ENCODE measurements at regions not wholly inside any gene's neighbourhood (a gene's known extent, or its start where the extent isn't known, plus 50 kb on each side); places are given as distances from the start of the nearest gene placed in this dataset.
A peak's percentile ranks its signal among the peaks of the same experiment; 100 is the strongest.
"Not testable (repeated sequence)": the region's sequence is repeated elsewhere in the genome, so short reads cannot be mapped to it uniquely, and the experiment has no call there.

GRCh38 chr9:64920147-64920546 is 364.9 kb downstream of the FOXD4L5 start:
- H3K4me1 ChIP-seq; H3K4me3 ChIP-seq; ATAC-seq; H3K9me3 ChIP-seq; FAIRE-seq; H3K36me3 ChIP-seq; H3K27me3 ChIP-seq; intact Hi-C loops (cut with DNase I); H3K27ac ChIP-seq; DNase-seq: not testable (repeated sequence)
- 51 to 55% methylated on average over 4 of the region's 4 CpGs for WGBS, 2 donors

GRCh38 chr9:64888643-64889042 is 396.4 kb downstream of the FOXD4L5 start:
- H3K9me3 ChIP-seq; FAIRE-seq; H3K27ac ChIP-seq; H3K4me1 ChIP-seq; H3K4me3 ChIP-seq; H3K36me3 ChIP-seq; intact Hi-C loops (cut with DNase I); H3K27me3 ChIP-seq; ATAC-seq: not testable (repeated sequence)
- peak in 1 of 6 donors; percentile 31 for DNase-seq
- 79 to 84% methylated on average over 14 to 15 of the region's 21 CpGs for WGBS, 2 donors

- H3K9me3 ChIP-seq; intact Hi-C loops (cut with DNase I); H3K27me3 ChIP-seq; H3K4me3 ChIP-seq; DNase-seq; FAIRE-seq; ATAC-seq; H3K27ac ChIP-seq; H3K36me3 ChIP-seq; H3K4me1 ChIP-seq: not testable (repeated sequence)
- 54% methylated on average over 2 of the region's 2 CpGs; no CpG with 5 or more reads in 1 of the 2 donors for WGBS, 2 donors
Observed at GRCh38 chr9:64870594-64870993, 414.4 kb downstream of the FOXD4L5 start.

All from pancreas (tissue), 10 donors.